CD4-positive, alpha-beta T cell treated with Interleukin-1 beta for 1 hour (primary cell): ENCODE measurements at regions not wholly inside any gene's neighbourhood (a gene's known extent, or its start where the extent isn't known, plus 50 kb on each side); places are given as distances from the start of the nearest gene placed in this dataset.
"Not testable (repeated sequence)": the region's sequence is repeated elsewhere in the genome, so short reads cannot be mapped to it uniquely, and the experiment has no call there.

Experiments used
- DNase-seq, 2 donors: peaks; one replicate each; pipeline ENCODE4 v3.0.0-alpha.2; 2020 to 2022

DNA sequence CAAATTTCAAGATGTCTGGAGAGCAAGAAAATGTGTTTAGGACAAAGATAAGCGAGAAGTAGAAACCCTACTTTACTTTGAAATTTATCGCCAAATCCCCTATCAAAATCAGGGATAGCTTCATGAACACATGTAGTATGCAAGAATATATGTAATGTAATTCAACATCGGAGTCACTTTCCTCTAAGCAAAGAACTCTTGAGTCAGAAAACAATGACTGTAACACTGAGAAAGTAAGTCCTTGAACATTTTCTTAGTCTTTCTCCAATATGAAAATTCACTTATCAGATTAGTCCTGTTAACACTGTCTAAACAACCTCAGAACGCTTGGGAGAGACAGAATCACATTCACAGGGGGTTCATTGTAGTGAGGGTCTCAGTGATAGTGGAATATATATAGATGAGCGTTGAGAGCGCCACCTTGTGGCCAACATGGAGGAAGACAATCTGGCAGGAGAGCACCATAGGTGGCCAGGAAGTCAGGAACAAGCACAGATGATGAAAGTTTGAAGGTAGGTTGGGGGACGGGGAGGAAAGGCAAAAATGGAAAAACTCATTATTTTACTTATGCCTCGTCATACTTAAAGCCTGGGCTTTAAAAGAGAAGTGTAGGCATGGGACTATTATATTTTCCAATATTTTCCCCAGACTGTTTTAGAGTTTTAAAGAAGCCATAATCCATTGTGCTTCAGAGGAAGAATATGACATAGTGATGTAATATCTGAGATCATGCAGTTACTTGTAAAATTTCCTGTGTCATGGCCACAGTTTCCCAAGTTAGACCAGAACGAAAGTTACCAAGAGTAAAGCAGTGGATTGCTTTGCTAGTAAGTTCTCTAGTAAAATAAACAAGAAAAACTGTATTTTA, 115.5 kb upstream of the GNAI1 start:
- peak; percentile 5 to 15 for DNase-seq

DNA sequence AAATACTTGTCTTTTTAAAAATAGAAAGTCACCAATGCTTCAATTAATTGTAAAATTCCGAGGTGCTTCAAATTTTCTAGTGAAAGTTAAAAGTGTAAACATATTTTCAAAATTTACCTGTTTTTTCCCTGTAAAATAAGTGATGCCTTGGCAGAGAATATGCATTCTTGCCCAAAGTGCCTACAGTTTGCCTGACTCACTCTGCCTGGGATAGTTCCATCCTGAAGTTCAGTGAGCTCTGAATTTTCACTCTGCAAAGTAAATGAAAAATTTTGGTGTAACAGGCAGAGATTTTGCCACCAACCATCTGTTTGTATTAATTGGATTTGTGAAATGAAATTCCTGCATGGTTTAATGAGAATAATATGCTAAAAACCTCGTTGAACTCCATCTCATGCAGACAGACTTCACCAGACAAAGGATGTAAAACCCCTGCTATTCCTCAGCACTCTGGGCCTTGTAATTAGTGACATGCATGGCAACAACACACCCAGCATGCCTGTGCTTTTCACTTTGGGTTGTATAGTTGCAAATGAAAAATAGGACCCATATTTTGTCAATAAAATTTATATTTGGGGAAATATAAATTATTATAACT, 117.4 kb upstream of the GNAI1 start:
- no peak for DNase-seq

GRCh38 chr7:80014511-80014910, 120.1 kb upstream of the GNAI1 start:
- DNase-seq: no peak

DNA sequence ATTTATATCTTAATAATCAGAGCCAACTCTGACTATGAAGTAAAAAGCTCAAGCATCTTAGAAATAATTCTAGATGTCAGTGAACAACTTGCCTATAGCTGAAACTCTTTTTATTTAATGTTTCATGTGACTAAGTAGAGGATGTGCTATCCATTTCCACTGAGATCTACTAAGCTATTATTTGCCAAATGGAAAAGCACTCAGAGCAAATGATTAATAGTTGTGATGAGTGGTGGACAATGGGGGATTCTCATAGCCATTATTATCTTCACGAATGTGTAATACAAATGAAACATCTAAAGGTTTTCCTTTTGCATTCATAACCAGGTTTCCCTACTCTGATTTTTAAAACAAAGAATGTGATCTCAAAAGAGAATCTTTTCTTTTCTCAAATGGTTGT, 126.6 kb upstream of the GNAI1 start:
- DNase-seq: no peak

GRCh38 chr7:80002865-80003264, 131.8 kb upstream of the GNAI1 start:
- no peak for DNase-seq

GRCh38 chr7:79998363-79998762, 136.3 kb upstream of the GNAI1 start:
- DNase-seq: no peak

DNA sequence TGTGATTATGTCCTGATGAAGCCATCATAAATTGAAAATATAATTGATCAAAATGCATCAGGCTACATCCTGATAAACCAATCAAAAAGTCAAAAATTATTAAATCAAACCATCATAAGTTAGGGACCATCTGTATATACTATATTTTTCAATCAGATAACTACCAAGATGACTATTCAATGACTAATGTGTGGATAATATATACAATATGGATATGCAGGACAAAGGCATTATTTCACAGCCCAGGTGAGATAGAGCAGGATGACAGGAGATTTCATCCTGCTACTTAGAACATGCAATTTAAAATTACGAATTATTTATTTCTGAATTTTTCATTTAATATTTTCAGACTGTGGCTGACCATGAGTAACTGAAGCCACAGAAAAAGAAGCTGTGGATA, 137.3 kb upstream of the GNAI1 start:
- DNase-seq: no peak

GRCh38 chr7:79995741-79996140, 138.9 kb upstream of the GNAI1 start:
- not testable (repeated sequence) for DNase-seq

- DNase-seq: no peak
These were observed 146.0 kb upstream of the GNAI1 start for GRCh38 chr7:79988653-79989052.

DNA sequence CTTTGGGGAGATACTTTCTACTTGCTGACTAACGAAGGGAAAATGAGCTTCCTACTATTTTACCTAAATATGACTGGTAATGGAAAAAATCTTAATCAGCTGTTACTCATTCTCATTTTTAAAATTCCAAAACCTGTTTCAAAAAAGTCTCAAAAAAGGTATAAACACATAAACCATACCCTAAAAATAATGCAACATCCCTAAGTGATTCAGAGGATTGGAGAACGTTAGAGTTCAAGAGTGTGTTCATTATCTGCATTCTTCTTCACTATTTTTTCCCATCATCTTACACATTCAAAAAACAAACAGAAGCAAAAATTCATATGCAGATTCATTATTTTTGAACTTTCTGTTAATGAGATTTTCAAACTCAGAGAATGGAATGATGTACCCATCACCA, 150.4 kb upstream of the GNAI1 start:
- DNase-seq: no peak

DNA sequence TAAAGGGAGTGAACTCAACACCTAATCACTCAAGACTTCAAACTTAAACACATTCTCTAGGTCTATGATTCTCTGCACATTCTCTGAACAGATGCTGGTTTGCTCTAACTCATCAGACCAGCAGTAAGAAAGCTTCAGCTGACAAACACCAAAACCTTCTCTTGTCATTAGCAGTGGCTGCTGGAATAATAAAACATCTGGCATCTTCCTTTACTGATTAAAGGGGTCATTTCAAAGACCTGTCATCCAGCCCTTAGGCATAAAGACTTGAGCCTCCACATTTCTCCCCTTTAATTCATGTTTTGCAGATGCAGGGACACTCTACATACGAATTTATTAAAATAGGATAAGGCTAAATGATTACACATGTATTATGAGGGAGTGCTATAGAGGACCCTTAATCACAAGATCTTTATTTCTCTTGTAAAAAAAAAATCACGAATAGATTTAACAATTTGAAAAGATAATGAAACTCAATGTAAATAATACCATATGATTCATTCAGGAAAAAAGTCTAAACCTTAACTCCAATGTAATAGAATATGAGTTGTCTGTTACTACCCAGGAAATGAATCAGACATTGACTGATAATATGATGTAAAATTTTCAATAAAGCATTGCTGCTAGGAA, 152.4 kb upstream of the GNAI1 start:
- DNase-seq: no peak

DNA sequence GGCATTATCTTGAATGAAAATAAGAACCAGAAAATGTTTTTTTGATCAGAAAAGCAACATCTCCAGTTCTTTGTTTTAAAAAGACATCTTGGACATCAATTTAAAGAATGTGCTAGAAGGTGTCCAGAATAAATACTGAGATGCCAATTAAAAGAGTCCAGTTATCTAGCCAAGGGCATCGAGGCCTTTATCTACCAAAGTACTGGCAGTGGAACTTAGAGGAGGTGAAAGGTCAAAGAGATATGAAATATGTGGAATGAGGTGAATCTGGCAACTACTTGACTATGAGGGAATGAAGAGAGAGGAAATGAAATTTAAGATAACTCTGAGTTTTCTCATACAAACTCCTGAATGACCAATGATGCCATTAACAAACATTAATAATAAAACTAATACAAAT, 154.3 kb upstream of the GNAI1 start:
- DNase-seq: no peak

GRCh38 chr7:79979437-79979836, 155.2 kb upstream of the GNAI1 start:
- DNase-seq: no peak

- no peak for DNase-seq
These were observed 157.2 kb upstream of the GNAI1 start for GRCh38 chr7:79977481-79977880.

- peak in 1 of 2 donors; percentile 0 for DNase-seq
These were observed 158.0 kb upstream of the GNAI1 start for GRCh38 chr7:79976711-79977020.

DNA sequence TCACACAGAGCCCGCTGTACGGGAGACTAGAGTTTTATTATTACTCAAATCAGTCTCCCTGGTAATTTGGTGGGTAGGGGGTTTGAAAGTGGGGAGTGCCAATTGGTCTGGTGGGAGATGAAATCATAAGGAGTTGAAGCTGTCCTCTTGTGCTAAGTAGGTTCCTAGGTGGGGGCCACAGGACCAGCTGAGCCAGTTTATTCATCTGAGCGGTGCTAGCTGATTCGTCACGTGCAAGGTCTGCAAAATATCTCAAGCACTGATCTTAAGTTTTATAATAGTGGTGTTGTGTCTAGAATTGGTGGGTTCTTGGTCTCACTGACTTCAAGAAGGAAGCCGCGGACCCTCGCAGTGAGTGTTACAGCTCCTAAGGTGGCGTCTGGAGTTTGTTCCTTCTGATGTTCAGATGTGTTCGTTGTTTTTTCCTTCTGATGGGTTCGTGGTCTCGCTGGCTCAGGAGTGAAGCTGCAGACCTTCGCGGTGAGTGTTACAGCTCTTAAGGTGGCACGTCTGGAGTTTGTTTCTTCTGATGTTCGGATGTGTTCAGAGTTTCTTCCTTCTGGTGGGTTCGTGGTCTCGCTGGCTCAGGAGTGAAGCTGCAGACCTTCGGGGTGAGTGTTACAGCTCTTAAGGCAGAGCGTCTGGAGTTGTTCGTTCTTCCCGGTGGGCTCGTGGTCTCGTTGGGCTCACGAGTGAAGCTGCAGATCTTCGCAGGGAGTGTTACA, 158.5 kb upstream of the GNAI1 start:
- DNase-seq: not testable (repeated sequence)

- no peak for DNase-seq
These were observed 161.2 kb upstream of the GNAI1 start for GRCh38 chr7:79973455-79973854.

- DNase-seq: no peak
These were observed 163.6 kb upstream of the GNAI1 start for GRCh38 chr7:79971058-79971457.

- DNase-seq: no peak
These were observed 165.7 kb upstream of the GNAI1 start for GRCh38 chr7:79968894-79969293.

DNA sequence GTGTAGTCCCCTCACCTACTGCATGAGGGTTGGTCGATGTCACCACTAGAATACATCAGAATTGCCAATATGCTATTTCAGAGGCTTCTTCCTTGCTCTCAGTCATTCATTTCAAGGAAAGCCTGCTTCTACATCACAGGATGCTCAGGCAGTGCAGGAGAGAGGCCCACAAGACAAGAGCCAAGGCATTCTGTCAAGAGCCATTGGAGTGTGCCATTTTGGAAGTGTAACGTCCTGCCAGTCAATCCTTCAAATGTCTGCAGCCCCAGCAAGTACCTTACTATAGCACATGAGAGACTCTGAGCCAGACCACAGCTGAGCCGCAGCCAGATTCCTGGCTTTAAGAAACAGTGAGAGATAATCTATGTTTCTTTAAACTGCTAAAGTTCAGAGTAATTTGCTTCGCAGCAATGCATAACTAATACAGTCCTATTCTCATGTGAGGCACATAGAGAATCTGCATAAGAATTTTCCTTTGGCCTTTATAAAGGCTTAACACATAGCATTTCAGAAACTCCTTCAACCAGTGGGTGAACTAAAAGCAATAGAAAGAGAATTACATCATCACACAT, 166.5 kb upstream of the GNAI1 start:
- no peak for DNase-seq

DNA sequence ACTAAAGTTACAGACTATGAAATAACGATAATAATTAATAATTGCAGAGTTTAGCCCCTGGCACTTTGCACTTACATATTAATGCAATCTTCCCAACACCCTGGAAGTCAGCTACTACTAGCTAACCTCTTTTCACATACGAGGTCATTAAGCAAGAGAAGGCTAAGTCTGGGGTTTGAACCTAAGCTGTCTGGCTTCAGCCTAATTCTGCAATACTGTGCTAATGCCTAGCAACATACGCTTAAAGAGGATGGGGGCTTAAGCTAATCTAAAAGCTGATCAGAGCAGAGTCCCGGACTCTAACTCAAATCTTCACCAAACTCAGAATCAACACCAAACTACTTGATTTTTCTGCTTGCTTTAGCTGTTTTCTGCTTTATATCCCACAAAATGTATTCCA, 168.7 kb upstream of the GNAI1 start:
- no peak for DNase-seq

DNA sequence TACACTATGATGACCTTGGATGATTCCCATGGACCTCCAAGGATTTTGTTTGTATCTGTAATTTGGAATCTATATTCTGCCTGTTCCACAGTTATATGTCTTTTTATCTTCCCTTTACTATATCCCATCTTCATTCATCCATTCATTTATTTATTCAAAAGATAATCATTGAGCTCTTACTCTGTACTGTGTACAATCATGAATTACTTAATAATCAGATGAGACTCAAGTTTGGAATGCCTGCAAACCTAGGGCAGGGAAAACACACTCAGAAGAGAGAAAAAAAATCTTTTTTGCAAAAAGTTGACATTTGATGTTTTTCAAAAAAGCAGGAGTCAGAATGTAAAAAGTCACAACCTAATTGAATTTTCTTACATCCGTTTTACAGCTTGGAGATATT, 170.2 kb upstream of the GNAI1 start:
- no peak for DNase-seq

- DNase-seq: no peak
These were observed 181.5 kb upstream of the GNAI1 start for GRCh38 chr7:79953130-79953529.
